Sigmoid colon (tissue), 4 donors: ENCODE measurements at regions not wholly inside any gene's neighbourhood (a gene's known extent, or its start where the extent isn't known, plus 50 kb on each side); places are given as distances from the start of the nearest gene placed in this dataset.

Source experiments
- CTCF ChIP-seq, 4 experiments: fragments of 450-650 bp in 3 of 4; fragments of 200-600 bp in 1 of 4; IDR thresholded peaks; one replicate each; pipeline ENCODE4 v1.5.1; 2016 to 2019; ENCODE audit warnings: antibody characterized with exemption in 4 of 4, mild to moderate bottlenecking in 3 of 4, moderate library complexity in 2 of 4
- EP300 ChIP-seq, 4 donors: sonication (generic); formaldehyde crosslinking; IDR thresholded peaks; one replicate each; pipeline ENCODE4 v1.6.1; 2017; ENCODE audit warnings: antibody characterized with exemption in 4 of 4
- POLR2A ChIP-seq, 2 donors: fragments of 450-650 bp; IDR thresholded peaks; one replicate each; pipeline ENCODE4 v1.6.1; 2016; ENCODE audit warnings: antibody characterized with exemption in 2 of 2, mild to moderate bottlenecking in 2 of 2, moderate library complexity in 2 of 2
- POLR2AphosphoS5 ChIP-seq, 4 donors: sonication (generic); formaldehyde crosslinking; IDR thresholded peaks; one replicate each; pipeline ENCODE4 v1.6.1; 2017; ENCODE audit warnings: antibody characterized with exemption in 4 of 4

DNA sequence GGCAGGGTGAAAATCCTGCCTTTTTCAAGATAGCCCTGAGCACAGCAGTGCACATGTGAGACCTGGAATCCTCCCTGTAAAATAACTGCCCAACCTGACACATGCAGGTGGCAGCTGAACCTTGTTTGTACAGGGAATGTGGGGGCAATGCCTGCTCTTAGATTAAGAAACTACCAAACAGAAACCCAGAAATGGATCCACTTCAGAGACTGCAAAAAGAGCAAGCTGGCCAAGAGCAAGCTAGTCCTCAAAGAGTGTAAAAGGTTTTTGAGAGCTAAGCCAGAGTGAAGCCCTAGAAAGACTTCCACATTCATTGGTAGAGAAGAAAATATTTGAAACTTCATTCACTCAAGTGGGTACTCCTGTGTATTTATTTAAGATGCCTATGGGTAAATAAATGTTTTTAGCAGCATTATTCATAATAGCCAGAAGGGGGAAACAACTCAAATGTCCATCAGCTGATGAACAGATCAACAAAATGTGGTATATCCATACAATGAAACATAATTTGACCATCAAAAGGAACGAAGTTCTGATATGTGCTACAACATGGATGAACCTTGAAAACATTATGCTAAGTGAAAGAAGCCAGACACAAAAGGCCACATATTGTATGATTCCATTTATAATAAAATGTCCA is 96.0 kb upstream of the TSC22D2 start:
- TF ChIP-seq CTCF (IDR thresholded peaks at IDR 0.05) (no peak), POLR2AphosphoS5 (IDR thresholded peaks at IDR 0.05) (no peak), POLR2A (IDR thresholded peaks at IDR 0.05) (no peak), EP300 (IDR thresholded peaks at IDR 0.05) (no peak)
